GM21529 (cell line): ENCODE measurements at regions not wholly inside any gene's neighbourhood (a gene's known extent, or its start where the extent isn't known, plus 50 kb on each side); places are given as distances from the start of the nearest gene placed in this dataset.

ENCODE experiments used
- ATAC-seq: cut with Tn5 transposase; IDR thresholded peaks from one replicate; pipeline ENCODE4 v1.9.1; 2021; ENCODE audit not compliant: unreplicated experiment

DNA sequence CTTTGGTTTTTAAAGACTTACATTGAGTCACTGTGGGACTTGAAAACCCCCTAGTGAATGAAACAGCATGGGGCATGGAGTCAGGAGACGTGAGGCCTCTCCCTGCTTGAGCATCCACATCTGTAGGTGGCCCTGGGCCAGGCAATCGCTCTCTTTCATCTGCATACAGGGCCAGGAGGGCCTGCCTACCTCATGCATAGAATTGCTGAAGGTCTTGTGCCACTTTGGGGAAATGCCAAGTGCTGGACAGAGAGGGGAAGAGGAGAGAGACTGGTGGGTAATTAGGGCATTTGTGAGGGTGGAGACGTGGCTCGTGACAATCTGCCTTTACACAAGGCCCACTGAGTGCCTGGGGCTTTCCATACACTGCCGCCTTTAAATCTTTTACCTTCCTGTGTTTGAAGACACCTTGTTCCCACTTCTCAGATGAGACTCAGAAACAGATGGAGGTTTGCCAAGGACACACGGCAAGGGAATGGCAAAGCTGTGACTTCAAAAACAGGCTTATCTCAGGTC is 322.2 kb upstream of the HS6ST1 start:
- ATAC-seq: no peak

DNA sequence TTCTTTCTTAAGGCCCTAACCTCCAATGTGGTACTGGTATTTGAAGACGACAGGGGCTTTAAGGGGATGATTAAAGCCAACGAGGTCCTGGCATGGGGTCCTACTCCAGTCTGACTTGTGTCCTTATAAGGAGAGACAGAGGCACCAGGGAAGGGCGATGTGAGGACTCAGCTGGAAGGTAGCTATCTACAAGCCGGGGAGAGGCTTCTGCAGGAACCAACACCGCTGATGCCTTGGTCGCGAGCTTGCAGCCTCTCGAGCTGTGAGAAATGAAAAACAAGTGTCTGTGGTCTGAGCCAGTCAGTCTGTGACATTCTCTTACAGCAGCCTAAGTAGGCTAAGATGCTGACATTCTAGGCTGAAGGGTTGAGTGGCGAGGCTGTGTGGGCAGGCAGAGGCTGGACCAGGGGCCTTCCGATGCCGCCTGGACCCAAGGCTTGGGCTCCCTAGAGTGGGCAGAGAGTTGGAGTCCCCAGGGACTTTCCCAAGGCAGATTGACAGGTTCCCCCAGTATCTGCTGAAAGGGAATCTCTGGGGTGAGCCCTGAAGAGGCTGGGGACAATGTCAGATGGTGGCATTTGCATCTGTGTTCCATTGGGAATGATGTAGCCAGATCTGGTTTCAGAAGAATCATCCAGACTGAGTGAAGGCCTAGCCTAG is 322.9 kb upstream of the HS6ST1 start:
- no peak for ATAC-seq

DNA sequence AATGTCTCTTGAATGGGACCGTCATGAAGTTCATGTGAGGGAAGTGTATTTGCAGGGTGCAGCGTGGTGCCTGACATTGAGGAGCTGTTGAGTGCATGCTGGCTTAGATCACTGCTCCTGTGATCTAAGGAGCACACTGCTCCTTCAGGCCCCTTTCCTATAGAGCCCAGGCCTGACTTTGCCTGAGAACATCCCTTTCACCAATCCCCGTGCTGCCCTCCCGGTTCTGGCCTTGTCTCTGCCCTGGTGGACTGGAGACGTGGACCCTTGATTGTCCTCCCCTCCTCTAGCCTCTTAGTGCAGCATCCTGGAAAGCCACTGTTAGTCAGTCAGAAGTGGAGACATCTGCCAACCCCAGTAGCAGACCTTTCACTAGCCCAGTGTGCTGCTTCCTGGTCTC is 323.6 kb upstream of the HS6ST1 start:
- no peak for ATAC-seq

DNA sequence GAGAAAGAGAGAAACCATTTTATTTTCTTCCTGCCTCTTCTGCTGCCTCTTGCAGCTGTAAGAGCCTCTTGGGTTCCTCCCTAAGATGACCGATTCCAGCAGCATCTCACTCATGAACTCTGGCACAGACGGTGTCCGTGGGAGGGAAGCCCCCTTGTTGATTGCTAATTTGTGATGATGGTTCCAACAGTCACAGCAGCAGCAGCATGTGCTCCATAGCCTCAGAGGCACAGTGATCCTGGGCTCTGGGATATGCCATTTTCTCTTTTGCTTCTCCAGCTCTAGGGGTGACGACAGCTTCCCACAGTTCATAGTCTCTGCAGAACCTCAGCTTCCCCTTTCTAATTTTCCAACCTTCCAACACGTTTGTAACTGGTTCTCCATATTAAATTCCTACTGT is 324.2 kb upstream of the HS6ST1 start:
- no peak for ATAC-seq

DNA sequence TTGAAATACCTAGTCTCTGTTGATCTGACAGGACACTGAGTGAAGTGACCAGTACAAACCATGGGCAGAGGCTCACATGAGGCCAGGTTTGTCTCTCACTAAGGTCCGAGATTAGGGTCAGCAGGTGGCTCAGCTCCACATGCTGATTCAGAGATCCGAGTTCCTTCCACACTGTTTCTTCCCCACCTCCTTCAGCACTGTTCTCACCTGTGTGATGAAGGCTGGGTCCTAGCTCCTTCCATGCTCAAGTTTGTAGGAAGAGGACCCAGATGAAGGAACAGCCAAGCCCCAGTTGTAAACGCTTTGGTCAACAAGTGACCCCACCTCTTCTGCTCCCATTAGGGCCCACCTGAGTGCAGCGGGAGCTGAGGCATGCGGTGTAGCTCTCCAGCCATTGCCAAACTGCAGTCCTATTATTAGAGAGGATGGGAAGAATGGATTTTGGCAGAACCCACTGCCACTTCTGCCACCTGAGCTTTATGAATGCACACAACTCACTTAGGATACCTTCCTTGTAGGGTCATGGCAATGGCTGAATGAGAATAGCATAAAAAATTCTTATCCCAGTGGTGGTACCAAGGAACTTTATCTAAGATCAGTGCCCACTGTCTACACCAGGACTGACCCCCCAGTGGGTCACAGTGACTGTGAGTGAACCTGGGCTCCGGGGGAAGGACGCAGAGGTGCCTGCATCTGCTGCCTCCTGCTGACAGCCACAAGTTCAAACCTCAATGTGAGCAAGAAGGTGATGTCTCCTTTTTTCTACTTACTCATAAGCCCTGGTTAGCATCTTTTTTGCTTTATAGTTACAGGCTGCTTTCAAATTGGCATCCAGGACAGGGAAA is 324.8 kb upstream of the HS6ST1 start:
- no peak for ATAC-seq

DNA sequence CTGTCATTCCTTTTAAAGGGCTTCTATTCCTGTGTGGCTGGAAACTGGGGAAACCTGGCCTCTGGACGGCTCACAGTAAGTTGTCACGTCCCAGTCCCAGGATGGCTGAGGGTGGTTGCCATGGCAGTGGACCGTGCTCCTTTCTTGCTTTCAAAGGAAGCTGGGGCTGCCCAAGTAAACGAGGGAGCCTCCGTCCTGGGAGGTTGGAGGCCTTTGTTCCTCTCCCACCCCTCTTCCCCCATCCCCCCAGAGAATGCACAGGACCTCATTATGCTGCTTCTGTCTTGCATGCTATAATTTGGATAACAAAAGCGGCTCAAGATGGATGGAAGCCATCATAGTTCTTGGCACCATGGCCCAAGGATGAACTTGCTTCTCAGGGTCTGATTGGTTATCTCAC is 325.5 kb upstream of the HS6ST1 start:
- ATAC-seq: no peak

DNA sequence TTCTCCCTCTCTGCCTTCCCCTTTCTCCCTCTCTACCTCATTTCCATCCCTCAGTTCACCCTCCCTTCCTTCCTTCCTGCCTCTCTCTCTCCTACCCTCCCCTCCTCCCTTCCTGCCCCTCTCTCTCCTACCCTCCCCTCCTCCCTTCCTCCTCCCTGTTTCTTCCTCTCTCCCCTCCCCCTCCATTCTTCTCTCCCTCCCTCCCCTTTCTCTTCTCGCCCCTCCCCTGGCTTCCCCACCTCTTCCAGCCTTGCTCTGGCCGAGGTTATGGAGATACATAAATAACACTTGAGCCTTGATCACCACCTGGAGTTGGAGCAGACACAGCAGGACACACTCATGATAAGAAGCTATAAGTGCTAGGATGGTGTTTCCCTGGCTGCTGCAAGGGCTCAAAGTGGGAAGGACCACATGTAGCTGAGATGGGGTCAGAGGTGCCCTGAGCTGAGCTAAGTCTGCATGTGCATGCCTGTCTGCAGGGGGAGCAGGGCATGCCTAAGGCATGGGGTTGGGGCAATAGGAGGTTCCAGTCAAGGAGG is 326.1 kb upstream of the HS6ST1 start:
- no peak for ATAC-seq

DNA sequence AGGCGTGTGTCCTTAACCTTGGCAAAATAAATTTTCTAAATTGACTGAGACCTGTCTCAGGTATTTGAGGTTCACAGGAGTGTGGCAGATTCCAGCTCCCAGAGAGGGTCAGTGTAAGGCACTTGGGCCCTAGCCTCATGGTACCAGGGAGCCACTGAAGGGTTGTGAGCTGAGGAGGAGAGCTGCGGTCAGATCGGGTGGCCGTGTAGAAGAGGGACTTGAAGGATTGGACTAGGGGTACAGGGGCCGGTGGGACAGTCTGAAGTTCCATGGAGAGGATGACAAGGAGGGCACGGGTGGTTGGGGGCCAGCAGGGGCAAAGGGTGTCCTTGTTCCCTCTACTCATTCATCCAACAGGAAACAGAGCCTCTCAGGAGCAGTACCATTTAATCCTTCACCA is 327.0 kb upstream of the HS6ST1 start:
- no peak for ATAC-seq

DNA sequence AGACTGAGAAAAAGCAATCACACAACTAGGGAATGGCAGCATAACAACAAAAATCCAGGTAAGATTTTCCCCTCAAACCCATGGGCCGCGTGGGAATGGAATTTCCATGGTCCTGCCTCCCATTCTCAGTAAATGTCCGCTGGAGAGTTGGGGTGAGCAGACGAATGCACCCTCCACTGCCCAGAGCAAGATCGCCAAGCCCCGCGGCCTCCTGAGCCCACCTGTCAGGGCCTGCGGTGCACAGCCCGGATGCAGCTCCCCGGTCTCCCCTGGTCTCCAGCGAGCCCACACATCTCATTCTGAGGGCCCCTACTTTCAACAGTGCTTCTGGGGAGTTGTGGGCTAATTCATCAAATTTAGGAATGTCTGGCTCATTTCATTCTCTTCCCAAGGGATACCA is 327.4 kb upstream of the HS6ST1 start:
- no peak for ATAC-seq

DNA sequence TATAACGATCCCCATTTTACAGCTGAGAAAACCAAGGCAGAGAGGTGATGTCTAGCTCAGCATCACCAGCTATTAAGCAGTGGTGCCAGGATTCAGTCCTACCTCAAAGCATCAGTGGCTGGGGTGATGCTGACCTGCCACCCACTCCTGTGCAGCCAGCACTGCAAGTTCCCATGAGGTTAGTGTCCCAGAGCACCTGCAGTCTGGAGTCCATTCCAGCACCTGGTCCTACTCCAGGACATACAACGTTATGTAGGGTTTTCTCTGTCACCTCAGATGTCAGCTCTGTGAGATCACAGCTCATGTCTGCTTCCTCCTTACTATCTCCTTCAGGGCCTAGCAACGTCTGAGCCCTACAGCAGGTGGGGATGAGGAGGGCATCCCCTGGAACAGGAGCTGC is 328.0 kb upstream of the HS6ST1 start:
- ATAC-seq: no peak

DNA sequence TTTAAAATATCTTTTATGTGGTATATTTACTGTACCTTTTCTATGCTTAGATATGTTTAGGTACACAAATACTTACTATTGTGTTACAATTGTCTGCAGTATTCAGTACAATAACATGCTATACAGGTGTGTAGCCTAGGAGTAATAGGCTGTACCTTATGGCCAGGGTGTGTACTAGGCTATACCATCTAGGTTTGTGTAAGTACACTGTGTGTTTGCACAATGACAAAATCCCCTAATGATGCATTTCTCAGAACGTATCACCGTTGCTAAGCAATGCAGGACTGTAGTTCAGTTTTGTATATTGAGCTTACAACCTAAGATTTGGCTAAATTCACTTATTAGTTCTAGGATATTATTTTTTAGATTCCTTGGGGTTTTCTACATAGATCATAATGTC is 332.3 kb upstream of the HS6ST1 start:
- no peak for ATAC-seq

DNA sequence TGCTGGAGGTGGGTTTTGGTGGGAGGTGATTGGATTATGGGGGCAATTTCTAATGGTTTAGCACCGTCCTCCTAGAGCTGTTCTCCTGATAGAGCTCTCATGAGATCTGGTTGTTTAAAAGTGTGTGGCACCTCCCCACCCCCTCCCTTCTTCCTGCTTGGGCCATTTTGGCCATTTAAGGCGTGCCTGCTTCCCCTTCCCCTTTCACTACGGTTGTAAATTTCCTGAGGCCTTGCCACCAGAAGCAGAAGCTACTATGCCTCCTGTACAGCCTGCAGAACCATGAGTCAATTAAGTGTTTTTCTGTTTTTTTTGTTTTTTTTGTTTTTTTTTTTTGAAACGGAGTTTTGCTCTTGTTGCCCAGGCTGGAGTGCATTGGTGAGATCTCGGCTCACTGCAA is 335.7 kb upstream of the HS6ST1 start:
- ATAC-seq: no peak

DNA sequence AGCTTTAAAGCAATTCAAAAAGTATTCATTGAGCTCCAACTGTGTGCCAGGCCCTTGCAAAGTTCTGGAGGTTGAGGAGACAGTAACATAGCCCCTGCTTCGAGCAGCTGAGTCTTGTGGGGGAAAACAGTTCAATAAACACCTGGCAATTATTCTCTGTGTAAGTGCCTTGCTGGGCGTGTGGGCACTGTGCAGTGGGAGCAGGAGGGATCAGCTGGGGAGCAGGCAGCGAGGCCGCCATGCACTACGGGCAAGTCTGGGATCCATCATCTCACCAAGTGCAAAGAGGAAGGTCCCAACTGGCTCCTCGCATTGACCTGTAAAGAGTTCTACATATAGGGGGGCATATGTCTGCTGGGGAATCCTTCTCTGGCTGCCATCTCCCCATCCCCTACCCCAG is 342.2 kb upstream of the HS6ST1 start:
- no peak for ATAC-seq

DNA sequence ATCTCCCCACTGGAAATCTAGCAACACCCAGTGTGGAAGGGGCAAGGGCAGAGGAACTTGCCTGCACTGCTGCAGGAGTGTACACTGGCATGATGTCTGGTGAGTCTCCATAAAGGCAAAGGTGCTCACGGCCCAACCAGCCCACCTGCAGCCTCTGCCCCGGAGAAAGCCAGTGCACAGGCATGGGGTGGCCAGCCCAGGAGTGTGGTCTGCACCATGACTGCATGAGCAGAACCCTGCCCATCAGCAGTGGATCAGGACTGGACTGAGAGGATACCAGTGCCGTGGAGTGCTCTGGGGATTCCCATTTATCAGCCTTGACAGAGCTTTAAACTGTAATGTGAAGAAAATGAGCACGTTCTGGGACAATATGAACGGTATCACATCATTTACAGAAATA is 342.6 kb upstream of the HS6ST1 start:
- ATAC-seq: no peak

DNA sequence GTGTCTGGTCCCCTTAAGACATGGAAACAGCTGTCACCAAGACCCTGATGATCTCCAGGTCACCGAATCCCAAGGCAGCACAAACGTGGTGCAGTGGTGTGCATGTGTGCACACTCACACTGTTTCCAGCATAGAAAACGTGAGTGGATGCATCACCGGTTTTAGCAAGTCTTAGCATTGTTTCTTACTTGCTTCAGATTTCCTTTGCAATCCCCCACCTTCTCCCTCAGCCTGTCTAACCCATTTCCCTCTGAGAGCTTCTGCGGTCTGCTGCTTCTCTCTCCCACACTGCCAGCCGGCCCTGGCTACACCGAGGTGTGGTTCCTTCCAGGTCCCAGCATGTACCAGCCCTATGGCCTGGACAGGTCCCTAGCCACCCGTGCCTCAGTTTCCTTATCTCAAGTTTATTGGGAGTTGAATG is 343.4 kb upstream of the HS6ST1 start:
- ATAC-seq: no peak

DNA sequence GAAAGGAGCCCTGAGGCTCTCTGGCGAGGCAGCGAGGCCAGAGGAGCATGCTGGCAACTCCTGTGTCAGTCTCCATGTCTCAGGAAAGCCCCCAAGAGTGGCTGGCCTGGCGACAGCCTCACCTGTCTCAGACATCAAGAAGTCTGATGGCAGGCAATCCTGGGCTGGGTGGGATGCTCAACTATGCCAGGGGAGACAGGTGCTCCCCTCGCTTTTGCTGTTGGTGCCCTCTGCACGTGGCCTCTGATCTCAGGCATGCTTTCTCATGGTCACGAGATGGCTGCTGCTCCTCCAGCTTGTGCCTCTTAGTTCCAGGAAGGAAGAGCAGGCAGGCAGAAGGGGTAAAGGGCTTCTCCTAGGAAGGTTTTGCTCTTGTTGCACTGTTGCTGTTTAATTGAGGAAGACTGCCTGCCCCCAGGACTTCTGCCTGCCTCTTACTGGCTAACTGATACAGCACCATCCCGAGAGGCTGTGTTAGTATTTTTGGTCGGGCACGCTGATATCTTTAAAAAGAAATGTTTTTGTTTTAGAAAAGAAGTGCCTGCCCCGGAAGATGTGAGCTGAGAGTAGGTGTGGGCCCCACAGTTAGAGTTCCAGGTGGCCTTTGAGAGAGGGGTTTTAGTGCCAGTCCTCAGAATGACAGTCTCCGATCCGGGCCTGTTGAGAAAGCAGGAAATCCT is 344.8 kb upstream of the HS6ST1 start:
- ATAC-seq: no peak

DNA sequence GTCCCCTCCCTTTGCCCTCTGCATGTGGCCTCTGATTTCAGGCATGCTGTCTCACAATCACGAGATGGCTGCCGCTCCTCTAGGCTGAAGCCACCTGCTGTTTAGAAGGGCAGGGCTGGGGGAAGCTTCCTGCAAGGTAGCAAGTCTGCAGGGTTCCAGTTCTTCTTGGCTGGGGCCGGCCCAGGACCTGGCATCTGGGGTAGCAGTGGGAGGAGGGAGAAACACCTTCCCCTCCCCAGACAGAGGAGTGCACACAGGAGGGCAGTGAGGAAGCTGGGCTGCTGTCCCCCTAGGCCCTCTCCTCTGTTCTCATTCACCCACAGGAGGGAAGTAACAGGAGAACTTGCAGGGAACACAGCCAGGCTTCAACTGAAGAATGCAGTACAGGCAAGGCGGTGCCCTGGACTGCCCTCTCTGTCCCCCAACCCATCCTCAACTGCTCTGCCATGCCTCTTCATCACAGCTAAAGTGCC is 345.9 kb upstream of the HS6ST1 start:
- no peak for ATAC-seq

DNA sequence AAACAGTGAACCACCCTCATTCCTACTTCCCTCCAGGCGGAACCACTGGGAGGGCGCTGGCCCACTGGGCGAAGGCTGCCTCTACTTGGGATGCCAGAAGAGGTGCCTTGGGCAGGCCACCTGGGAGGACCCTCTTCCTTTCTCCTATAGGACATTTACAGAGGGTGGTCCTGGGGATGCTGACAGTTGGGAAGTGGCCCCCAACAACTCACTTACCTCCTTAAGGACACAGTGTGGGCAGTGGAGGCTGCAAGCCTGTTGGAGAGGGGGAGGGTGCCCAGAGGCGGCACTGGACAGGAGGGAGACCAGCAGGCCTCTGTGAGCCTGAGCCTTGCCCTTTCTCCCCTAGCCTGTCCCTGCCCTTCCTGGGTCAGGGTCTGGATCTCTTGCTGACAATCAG is 346.4 kb upstream of the HS6ST1 start:
- ATAC-seq: no peak

DNA sequence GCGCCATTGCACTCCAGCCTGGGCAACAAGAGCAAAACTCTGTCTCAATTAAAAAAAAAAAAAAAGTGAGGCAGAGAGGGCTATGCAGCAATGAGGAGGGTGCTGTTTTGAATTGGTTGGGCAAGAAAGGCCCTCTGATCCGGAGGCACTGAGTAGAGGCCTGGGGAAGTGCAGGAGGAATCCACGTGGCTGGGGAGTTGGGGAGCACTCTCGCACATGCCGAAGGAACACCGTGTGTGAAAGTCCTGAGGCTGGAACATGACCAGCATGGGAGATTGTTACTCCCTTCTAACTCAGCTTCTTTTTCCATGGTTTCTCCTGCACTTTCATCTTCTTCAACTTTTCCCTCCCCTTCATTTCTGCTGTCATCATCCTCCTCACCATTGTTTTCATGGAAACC is 347.9 kb upstream of the HS6ST1 start:
- ATAC-seq: no peak

DNA sequence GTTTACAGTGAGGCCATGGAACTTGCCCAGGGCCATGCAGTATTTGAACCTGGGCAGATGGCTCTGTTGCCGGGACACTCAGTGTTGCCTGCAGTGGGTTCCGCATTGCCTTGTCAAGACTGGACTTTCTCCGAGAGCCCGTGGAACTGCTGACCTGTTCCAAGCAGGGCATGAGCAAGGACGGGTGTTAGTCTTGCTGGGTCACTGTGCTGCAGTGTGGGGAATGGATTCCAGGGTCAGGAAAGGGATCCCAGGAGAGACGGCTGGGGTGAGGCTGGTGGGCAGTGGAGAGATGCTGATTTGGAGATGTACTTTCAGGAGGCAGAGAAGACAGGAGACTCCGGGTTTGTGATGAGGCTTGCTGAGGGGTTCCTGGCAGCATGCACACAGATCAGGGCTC is 348.7 kb upstream of the HS6ST1 start:
- no peak for ATAC-seq

DNA sequence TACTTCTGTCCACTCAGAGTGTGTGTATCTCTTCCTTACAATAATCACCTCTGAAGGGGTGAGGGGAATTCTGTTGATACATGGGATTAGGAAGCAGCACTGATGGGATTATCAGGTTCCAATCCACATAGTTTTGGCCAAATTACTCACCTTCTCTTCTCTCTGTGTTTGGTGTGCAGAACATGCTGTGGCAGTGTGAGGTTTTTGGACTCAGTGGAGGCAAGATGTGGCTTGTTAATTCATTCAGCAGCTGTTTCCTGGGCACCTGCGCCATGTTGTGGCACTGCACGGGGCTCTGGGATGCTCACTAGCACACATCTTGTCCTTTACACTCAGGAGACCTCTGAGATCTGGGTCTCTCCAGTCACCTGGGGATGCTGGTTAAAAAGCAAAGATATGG is 350.3 kb upstream of the HS6ST1 start:
- no peak for ATAC-seq

DNA sequence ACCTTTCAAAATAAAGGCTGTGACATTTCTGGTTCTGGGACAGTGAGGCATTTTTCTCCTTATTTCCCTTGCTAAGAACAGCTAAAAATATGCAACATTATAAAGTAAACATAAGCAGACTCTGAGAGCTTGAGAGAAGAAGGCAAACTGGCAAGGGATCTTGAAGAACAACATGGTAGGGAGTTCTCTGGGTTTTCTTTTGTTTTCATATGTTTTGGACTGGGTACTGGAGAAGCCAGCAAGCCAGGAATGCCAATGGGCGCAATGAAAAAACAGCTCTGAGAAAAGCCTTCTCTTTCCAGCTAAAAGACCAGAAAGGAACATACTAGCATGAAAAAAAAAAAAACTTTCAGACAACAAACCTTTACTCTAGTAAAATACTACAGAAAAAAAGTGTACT is 351.4 kb upstream of the HS6ST1 start:
- no peak for ATAC-seq
